Transverse colon (tissue), 4 donors: ENCODE measurements at regions not wholly inside any gene's neighbourhood (a gene's known extent, or its start where the extent isn't known, plus 50 kb on each side); places are given as distances from the start of the nearest gene placed in this dataset.

Experiments used
- DNase-seq: peaks from one replicate; pipeline ENCODE4 v3.0.0-alpha.2; 2019
- H3K27ac ChIP-seq, 4 donors: fragments of 200-600 bp; sonication (generic); 2 replicates each; pipeline ENCODE4 v1.5.1; 2016 to 2018; ENCODE audit warnings: inconsistent platforms in 4 of 4
- H3K27me3 ChIP-seq: fragments of 200-600 bp; sonication (generic); 2 replicates; pipeline ENCODE4 v1.5.1; 2017; ENCODE audit warnings: inconsistent platforms
- H3K36me3 ChIP-seq, 4 donors: fragments of 200-600 bp; sonication (generic); 2 replicates each; pipeline ENCODE4 v1.5.1; 2017 to 2019; ENCODE audit warnings: inconsistent platforms in 4 of 4
- H3K4me1 ChIP-seq, 4 donors: fragments of 200-600 bp; sonication (generic); 2 replicates each; pipeline ENCODE4 v1.5.1; 2017 to 2020; ENCODE audit warnings: inconsistent platforms in 4 of 4
- H3K4me3 ChIP-seq, 4 donors: fragments of 200-600 bp; sonication (generic); 1 replicate in 1 of 4; 2 replicates in 3 of 4; pipeline versions ENCODE4 v1.5.1 to v1.6.1; 2017 to 2019; ENCODE audit warnings: inconsistent platforms in 4 of 4
- H3K9me3 ChIP-seq, 2 donors: fragments of 200-600 bp; sonication (generic); 2 replicates each; pipeline ENCODE4 v1.5.1; 2017 to 2019; ENCODE audit warnings: inconsistent platforms in 2 of 2
- CTCF ChIP-seq, 5 experiments: fragments of 200-600 bp in 3 of 5; fragments of 450-650 bp in 2 of 5; sonication (generic) in 3 of 5; IDR thresholded peaks; 1 replicate in 2 of 5; 2 replicates in 3 of 5; pipeline ENCODE4 v1.5.1; 2016 to 2017; ENCODE audit warnings: antibody characterized with exemption in 5 of 5, inconsistent platforms in 3 of 5, mild to moderate bottlenecking in 2 of 5, moderate library complexity in 1 of 5
- EP300 ChIP-seq: sonication (generic); formaldehyde crosslinking; IDR thresholded peaks from one replicate; pipeline ENCODE4 v1.6.1; 2017; ENCODE audit warnings: antibody characterized with exemption, low read depth
- POLR2A ChIP-seq: fragments of 450-650 bp; IDR thresholded peaks from one replicate; pipeline ENCODE4 v1.6.1; 2016; ENCODE audit warnings: antibody characterized with exemption, mild to moderate bottlenecking, moderate library complexity
- POLR2AphosphoS5 ChIP-seq, 3 donors: sonication (generic); formaldehyde crosslinking; IDR thresholded peaks; one replicate each; pipeline ENCODE4 v1.6.1; 2016; ENCODE audit warnings: antibody characterized with exemption in 3 of 3
- WGBS, 2 donors: methylation state at CpG; one replicate each; pipeline ENCODE4 v1.1.5; 2018; ENCODE audit warnings: low coverage in 1 of 2; 5-methylcytosine and 5-hydroxymethylcytosine counted together
- in situ Hi-C, 4 donors: fragments of 200-750 bp; cut with MboI; loops; one replicate each; pipeline versions ENCODE4 v1.15.0 to v1.15.1; 2017; ENCODE audit warnings: low sequenced_read_pairs in 3 of 4, low pct_ligation_motif_present in 1 of 4, low pct_unique_long_range_greater_than_20kb in 1 of 4
- intact Hi-C: fragments of 100-400 bp; cut with DNase I; formaldehyde crosslinking; loops from one replicate; pipeline ENCODE4 v1.15.1; 2023; ENCODE audit warnings: low total_unique reads

- no peaks in the 10 kb centered on the region for H3K4me1 ChIP-seq
- H3K9me3 ChIP-seq, result no peaks in the 10 kb centered on the region
- no peaks in the 10 kb centered on the region for H3K36me3 ChIP-seq
- H3K4me3 ChIP-seq, result no peak overlapping the region
- H3K27me3 ChIP-seq, result no peaks in the 10 kb centered on the region
- no peak for DNase-seq
- in situ Hi-C loops, result no loop called here
- intact Hi-C loops, result no loop called here
- no peak for TF ChIP-seq EP300
- no peak for TF ChIP-seq POLR2A
- TF ChIP-seq POLR2AphosphoS5 (IDR thresholded peaks at IDR 0.05), result no peak
- TF ChIP-seq CTCF (IDR thresholded peaks at IDR 0.05), result no peak
- H3K27ac ChIP-seq, result no peak overlapping the region
- 82 to 90% methylated on average over 9 to 28 of the region's 28 CpGs for WGBS, 2 donors
Measured at GRCh38 chr6:170187669-170188566, 103.0 kb downstream of the DLL1 start.

DNA sequence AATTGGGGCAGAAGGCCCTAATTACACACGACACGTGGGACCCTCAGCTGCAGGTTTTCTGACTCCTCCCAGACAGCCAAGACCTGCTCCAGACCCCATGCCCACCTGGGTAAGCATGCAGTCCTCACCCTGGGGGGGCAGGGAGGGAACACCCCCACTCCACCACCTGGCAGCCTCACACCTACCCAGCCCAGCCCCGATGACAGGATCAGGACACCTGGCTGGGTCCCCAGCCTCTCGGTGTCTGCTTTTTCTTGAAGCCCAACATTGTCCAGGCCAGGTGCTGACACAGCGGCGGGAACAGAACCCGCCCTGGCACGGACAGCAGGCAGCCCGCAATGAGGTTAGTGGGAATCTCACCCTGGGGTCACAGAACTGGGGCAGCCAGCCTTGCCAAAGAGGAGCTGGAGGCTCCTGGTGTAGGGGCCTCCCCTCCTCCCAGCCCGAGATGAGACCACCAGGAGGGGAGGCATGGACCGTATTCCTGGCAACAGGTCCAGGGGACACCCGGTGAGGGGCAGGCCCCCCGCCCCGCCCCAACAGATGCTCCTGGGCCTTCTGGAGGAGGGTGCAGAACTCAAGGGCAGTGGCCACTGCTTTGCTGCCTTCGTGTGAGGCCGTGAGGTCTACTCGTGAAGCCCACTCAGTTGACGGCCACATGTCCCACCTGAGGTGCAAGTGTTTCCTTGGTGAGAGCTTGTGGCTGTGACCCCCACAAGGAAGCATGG, 103.8 kb downstream of the DLL1 start:
- Histone ChIP-seq H3K36me3 (no peaks in the 10 kb centered on the region), H3K9me3 (no peaks in the 10 kb centered on the region), H3K27me3 (no peaks in the 10 kb centered on the region), H3K4me1 (no peaks in the 10 kb centered on the region), H3K27ac (no peak overlapping the region), H3K4me3 (no peak overlapping the region)
- in situ Hi-C loops, result no loop called here
- intact Hi-C loops, result no loop called here
- WGBS, 2 donors, result 88 to 89% methylated on average over 5 to 18 of the region's 18 CpGs
- TF ChIP-seq CTCF (IDR thresholded peaks at IDR 0.05) (no peak), POLR2A (no peak), EP300 (no peak), POLR2AphosphoS5 (IDR thresholded peaks at IDR 0.05) (no peak)
- DNase-seq, result no peak

GRCh38 chr6:170186006-170186935, 104.6 kb downstream of the DLL1 start:
- Histone ChIP-seq H3K36me3 (no peaks in the 10 kb centered on the region), H3K27me3 (no peaks in the 10 kb centered on the region), H3K4me3 (no peak overlapping the region), H3K9me3 (no peaks in the 10 kb centered on the region), H3K27ac (no peak overlapping the region), H3K4me1 (no peaks in the 10 kb centered on the region)
- intact Hi-C loops, result no loop called here
- WGBS, 2 donors, result 58% methylated on average over 28 of the region's 30 CpGs; no CpG with 5 or more reads in 1 of the 2 donors
- no peak for DNase-seq
- TF ChIP-seq POLR2AphosphoS5 (IDR thresholded peaks at IDR 0.05) (no peak), CTCF (IDR thresholded peaks at IDR 0.05) (no peak), POLR2A (no peak), EP300 (no peak)
- in situ Hi-C loops, result no loop called here
